ENCODE measurements at regions not wholly inside any gene's neighbourhood (a gene's known extent, or its start where the extent isn't known, plus 50 kb on each side); places are given as distances from the start of the nearest gene placed in this dataset.

DNA sequence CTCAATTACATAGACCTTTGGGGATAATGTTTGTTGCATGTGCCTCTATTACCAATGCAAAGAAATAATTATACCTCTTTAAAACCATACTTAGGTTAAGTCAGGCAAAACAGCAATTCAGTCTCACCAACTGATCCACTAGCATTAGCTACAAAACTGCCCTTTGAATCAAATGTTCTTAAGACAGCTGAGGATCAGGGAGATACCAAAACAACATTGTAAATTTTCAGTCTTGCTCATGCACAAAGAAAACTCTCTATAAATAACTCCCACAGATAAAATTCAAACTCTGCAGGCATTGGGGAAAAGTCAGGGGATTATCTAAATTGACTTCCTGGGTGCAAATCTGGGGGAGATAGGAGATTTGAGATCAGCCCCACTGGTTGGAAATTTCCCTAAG lies 100.9 kb upstream of the DPT start:
- Histone ChIP-seq H3K27ac (no peak overlapping the region), H3K27me3 (ENCODE audit: insufficient read depth in 3 of 3, low read length in 2 of 3) (no peaks in the 10 kb centered on the region), H3K36me3 (ENCODE audit: insufficient read depth in 1 of 2, low read depth in 1 of 2) (no peaks in the 10 kb centered on the region), H3K4me3 (no peak overlapping the region), H3K4me1 (no peaks in the 10 kb centered on the region), H3K9me3 (no peaks in the 10 kb centered on the region)
- DNase-seq (no peak), ATAC-seq (no peak)
- intact Hi-C loops (cut with DNase I) = no loop called here
- TF ChIP-seq, protein P1, sequence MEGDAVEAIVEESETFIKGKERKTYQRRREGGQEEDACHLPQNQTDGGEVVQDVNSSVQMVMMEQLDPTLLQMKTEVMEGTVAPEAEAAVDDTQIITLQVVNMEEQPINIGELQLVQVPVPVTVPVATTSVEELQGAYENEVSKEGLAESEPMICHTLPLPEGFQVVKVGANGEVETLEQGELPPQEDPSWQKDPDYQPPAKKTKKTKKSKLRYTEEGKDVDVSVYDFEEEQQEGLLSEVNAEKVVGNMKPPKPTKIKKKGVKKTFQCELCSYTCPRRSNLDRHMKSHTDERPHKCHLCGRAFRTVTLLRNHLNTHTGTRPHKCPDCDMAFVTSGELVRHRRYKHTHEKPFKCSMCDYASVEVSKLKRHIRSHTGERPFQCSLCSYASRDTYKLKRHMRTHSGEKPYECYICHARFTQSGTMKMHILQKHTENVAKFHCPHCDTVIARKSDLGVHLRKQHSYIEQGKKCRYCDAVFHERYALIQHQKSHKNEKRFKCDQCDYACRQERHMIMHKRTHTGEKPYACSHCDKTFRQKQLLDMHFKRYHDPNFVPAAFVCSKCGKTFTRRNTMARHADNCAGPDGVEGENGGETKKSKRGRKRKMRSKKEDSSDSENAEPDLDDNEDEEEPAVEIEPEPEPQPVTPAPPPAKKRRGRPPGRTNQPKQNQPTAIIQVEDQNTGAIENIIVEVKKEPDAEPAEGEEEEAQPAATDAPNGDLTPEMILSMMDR (IDR thresholded peaks at IDR 0.05) = no peak

DNA sequence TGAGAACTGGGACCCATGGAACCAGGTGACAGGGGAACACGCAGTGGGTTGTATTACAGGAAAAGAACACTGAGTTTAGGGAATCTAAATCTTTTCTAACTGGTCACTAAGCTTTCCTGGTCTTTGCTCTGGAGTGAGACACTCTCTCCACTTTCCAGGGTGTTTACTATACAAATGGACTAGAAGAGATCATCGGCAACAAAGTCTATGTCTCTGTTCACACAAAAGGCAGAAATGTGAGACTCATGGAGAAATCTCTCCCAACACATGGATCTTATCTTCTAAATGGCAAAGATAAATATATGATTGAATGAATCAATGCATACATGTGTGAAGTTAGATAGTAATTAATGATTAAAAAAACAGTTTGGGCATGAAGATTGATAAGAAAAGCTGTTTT lies 101.6 kb upstream of the DPT start:
- H3K4me1 ChIP-seq = no peaks in the 10 kb centered on the region
- ATAC-seq = no peak
- no peaks in the 10 kb centered on the region for H3K9me3 ChIP-seq
- 86 to 93% (median 88%) methylated on average over 2 of the region's 2 CpGs for WGBS, 3 donors
- H3K27ac ChIP-seq = no peak overlapping the region
- intact Hi-C loops (cut with DNase I) = no loop called here
- H3K4me3 ChIP-seq = no peak overlapping the region
- H3K27me3 ChIP-seq (ENCODE audit: insufficient read depth in 3 of 3, low read length in 2 of 3) = no peaks in the 10 kb centered on the region
- no peak for DNase-seq
- TF ChIP-seq, protein P1 (IDR thresholded peaks at IDR 0.05) = no peak
- no peaks in the 10 kb centered on the region for H3K36me3 ChIP-seq (ENCODE audit: insufficient read depth in 1 of 2, low read depth in 1 of 2)

DNA sequence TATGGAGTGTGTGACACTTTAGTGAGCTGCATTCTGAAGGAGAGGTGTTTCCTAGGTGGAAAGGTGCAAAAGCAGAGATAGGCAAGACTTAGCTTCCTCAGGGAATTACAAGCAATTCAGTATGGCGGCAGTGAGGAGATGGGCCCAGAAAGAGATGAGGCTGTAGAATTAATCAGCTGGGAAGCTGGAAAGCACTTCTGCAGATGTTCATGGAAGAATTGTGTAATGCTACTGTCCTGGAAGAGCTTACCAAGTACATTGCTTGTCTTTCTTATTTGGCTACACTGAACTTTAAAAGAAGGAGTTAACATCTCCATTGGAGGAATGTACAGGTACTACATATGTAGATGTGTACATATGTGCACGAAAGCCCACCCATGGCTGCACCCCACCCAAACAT lies 103.7 kb upstream of the DPT start:
- H3K4me3 ChIP-seq = no peak overlapping the region
- no peaks in the 10 kb centered on the region for H3K27me3 ChIP-seq (ENCODE audit: insufficient read depth in 3 of 3, low read length in 2 of 3)
- 60 to 70% (median 66%) methylated on average over 2 of the region's 2 CpGs for WGBS, 3 donors
- intact Hi-C loops (cut with DNase I) = no loop called here
- no peak overlapping the region for H3K27ac ChIP-seq
- no peaks in the 10 kb centered on the region for H3K36me3 ChIP-seq (ENCODE audit: insufficient read depth in 1 of 2, low read depth in 1 of 2)
- TF ChIP-seq, protein P1 (IDR thresholded peaks at IDR 0.05) = no peak
- H3K4me1 ChIP-seq = no peaks in the 10 kb centered on the region
- no peak for ATAC-seq
- H3K9me3 ChIP-seq = no peaks in the 10 kb centered on the region
- no peak for DNase-seq

DNA sequence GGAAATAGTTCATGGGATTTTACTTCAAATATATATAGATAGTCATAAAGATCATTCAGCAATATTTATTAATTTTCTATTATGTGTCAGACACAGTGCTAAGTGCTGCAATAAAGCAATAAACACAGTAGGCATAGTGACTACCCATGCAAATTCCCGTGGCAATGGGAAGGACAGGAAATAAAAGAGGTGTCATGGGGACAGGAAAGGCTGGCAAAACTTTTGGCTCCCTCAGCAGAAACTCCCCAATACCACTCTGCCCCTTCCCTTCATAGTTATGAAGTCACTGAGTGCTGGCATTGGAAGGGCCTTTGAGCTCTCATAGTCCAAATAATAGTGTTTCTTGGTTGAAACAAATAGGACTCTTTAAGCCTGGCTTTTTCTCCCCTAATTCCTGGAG lies 104.4 kb upstream of the DPT start:
- H3K36me3 ChIP-seq (ENCODE audit: insufficient read depth in 1 of 2, low read depth in 1 of 2) = no peaks in the 10 kb centered on the region
- intact Hi-C loops (cut with DNase I) = no loop called here
- no peaks in the 10 kb centered on the region for H3K27me3 ChIP-seq (ENCODE audit: insufficient read depth in 3 of 3, low read length in 2 of 3)
- no peak overlapping the region for H3K4me3 ChIP-seq
- DNase-seq (no peak), ATAC-seq (no peak)
- H3K9me3 ChIP-seq = no peaks in the 10 kb centered on the region
- H3K4me1 ChIP-seq = no peaks in the 10 kb centered on the region
- TF ChIP-seq, protein P1 (IDR thresholded peaks at IDR 0.05) = no peak
- 21 to 26% (median 24%) methylated on average over 1 of the region's 1 CpG for WGBS, 3 donors
- no peak overlapping the region for H3K27ac ChIP-seq

DNA sequence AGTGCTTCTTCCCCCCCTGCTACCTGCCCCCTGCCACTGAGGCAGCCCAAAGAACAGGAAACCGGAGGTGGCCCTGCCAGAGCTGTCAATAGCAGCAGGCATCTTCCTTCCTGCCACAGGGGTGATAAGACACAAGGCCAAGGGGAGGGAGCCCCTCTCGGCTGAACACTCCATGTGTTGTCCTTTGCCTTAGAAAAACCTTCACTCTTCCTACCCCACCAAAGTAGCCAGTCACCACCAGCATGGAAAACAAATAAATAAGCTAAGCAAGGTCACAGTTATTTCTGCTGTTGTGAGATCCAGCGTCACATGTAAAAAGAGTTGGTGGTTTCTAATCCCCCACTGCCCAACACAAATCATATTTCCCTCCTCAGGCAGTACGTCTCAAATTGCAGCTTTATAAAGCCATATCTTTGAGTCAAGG lies 104.8 kb upstream of the DPT start:
- intact Hi-C loops (cut with DNase I) = no loop called here
- TF ChIP-seq, protein P1 (IDR thresholded peaks at IDR 0.05) = no peak
- DNase-seq = no peak
- H3K4me1 ChIP-seq = no peaks in the 10 kb centered on the region
- 56 to 87% (median 59%) methylated on average over 4 of the region's 4 CpGs for WGBS, 3 donors
- no peak for ATAC-seq
- no peaks in the 10 kb centered on the region for H3K36me3 ChIP-seq (ENCODE audit: insufficient read depth in 1 of 2, low read depth in 1 of 2)
- H3K9me3 ChIP-seq = no peaks in the 10 kb centered on the region
- H3K27ac ChIP-seq = no peak overlapping the region
- H3K4me3 ChIP-seq = no peak overlapping the region
- H3K27me3 ChIP-seq (ENCODE audit: insufficient read depth in 3 of 3, low read length in 2 of 3) = no peaks in the 10 kb centered on the region
